DMS53 (cell line): ENCODE measurements at regions not wholly inside any gene's neighbourhood (a gene's known extent, or its start where the extent isn't known, plus 50 kb on each side); places are given as distances from the start of the nearest gene placed in this dataset.
A peak's percentile ranks its signal among the peaks of the same experiment; 100 is the strongest.
"Not testable (repeated sequence)": the region's sequence is repeated elsewhere in the genome, so short reads cannot be mapped to it uniquely, and the experiment has no call there.

ENCODE experiments used
- DNase-seq: peaks from one replicate; lab custom pipeline; 2025; lab: John Stamatoyannopoulos, UW

GRCh38 chr1:214715126-214715525 lies 112.1 kb downstream of the CENPF start:
- no peak for DNase-seq

GRCh38 chr1:214717351-214717750 lies 114.4 kb downstream of the CENPF start:
- DNase-seq, result peak; percentile 36

- peak; percentile 8 for DNase-seq
Measured at GRCh38 chr1:214718724-214719123, 115.7 kb downstream of the CENPF start.

- peak; percentile 14 for DNase-seq
Measured at GRCh38 chr1:214719207-214719606, 116.2 kb downstream of the CENPF start.

- no peak for DNase-seq
Measured at GRCh38 chr1:214720561-214720960, 117.6 kb downstream of the CENPF start.

GRCh38 chr1:214727274-214727673 lies 124.3 kb downstream of the CENPF start:
- DNase-seq, result peak; percentile 78

- DNase-seq, result no peak
Measured at GRCh38 chr1:214739621-214740238, 136.7 kb downstream of the CENPF start.

GRCh38 chr1:214740471-214740870 lies 137.5 kb downstream of the CENPF start:
- no peak for DNase-seq

- DNase-seq, result no peak
Measured at GRCh38 chr1:214747050-214747635, 144.1 kb downstream of the CENPF start.

GRCh38 chr1:214753236-214753852 lies 150.3 kb downstream of the CENPF start:
- DNase-seq, result no peak

- no peak for DNase-seq
Measured at GRCh38 chr1:214761030-214761429, 158.0 kb downstream of the CENPF start.

GRCh38 chr1:214762902-214763301 lies 159.9 kb downstream of the CENPF start:
- DNase-seq, result no peak

- no peak for DNase-seq
Measured at GRCh38 chr1:214764502-214764901, 161.5 kb downstream of the CENPF start.

GRCh38 chr1:214767221-214767620 lies 164.2 kb downstream of the CENPF start:
- no peak for DNase-seq

GRCh38 chr1:214769666-214770065 lies 166.7 kb downstream of the CENPF start:
- not testable (repeated sequence) for DNase-seq

GRCh38 chr1:214777364-214777763 lies 174.4 kb downstream of the CENPF start:
- DNase-seq, result no peak

GRCh38 chr1:214791961-214792360 lies 189.0 kb downstream of the CENPF start:
- no peak for DNase-seq

- no peak for DNase-seq
Measured at GRCh38 chr1:214792527-214793186, 189.7 kb downstream of the CENPF start.

- DNase-seq, result no peak
Measured at GRCh38 chr1:214793708-214794107, 190.7 kb downstream of the CENPF start.

- DNase-seq, result no peak
Measured at GRCh38 chr1:214801191-214801590, 198.2 kb downstream of the CENPF start.

GRCh38 chr1:214808845-214809460 lies 206.0 kb downstream of the CENPF start:
- DNase-seq, result peak; percentile 65

- no peak for DNase-seq
Measured at GRCh38 chr1:214816603-214817002, 213.6 kb downstream of the CENPF start.
